PFSK-1 (cell line): ENCODE measurements at regions not wholly inside any gene's neighbourhood (a gene's known extent, or its start where the extent isn't known, plus 50 kb on each side); places are given as distances from the start of the nearest gene placed in this dataset.

ENCODE experiments used
- TAF1 ChIP-seq: IDR thresholded peaks from 2 replicates; pipeline ENCODE4 v1.6.1; 2012; ENCODE audit warnings: low read length, control low read depth, borderline replicate concordance; ENCODE audit not compliant: insufficient read depth
- TF ChIP-seq, protein P1 (sequence below), 2 experiments: IDR thresholded peaks; 2 replicates each; pipeline versions ENCODE4 v1.6.1 to v1.8.0; 2011 to 2012; ENCODE audit warnings: low read depth in 2 of 2, low read length in 2 of 2, control low read depth in 1 of 2, inconsistent platforms in 1 of 2, mild to moderate bottlenecking in 1 of 2, moderate library complexity in 1 of 2; ENCODE audit not compliant: insufficient read depth in 1 of 2

DNA sequence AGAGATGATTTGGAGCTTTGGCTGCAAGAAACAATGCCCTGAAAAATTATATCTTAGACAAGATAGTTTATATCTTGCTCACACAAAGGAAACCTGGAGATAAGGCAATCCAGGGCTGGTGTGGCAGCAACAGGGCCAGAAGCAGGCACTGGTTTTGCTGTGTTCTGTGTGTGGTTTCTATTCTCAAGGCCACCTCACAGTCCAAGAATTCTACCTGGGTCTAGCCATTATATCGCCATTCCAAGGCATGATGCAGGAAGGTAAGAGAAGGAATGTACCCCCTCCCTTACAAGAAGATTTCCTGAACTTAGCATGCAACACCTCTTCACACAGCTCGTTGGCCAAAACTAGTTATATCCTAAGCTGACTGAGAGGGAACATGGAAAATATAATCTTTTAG, 74.5 kb upstream of the MEGF10 start:
- no peak for TF ChIP-seq TAF1
- TF ChIP-seq, protein P1, sequence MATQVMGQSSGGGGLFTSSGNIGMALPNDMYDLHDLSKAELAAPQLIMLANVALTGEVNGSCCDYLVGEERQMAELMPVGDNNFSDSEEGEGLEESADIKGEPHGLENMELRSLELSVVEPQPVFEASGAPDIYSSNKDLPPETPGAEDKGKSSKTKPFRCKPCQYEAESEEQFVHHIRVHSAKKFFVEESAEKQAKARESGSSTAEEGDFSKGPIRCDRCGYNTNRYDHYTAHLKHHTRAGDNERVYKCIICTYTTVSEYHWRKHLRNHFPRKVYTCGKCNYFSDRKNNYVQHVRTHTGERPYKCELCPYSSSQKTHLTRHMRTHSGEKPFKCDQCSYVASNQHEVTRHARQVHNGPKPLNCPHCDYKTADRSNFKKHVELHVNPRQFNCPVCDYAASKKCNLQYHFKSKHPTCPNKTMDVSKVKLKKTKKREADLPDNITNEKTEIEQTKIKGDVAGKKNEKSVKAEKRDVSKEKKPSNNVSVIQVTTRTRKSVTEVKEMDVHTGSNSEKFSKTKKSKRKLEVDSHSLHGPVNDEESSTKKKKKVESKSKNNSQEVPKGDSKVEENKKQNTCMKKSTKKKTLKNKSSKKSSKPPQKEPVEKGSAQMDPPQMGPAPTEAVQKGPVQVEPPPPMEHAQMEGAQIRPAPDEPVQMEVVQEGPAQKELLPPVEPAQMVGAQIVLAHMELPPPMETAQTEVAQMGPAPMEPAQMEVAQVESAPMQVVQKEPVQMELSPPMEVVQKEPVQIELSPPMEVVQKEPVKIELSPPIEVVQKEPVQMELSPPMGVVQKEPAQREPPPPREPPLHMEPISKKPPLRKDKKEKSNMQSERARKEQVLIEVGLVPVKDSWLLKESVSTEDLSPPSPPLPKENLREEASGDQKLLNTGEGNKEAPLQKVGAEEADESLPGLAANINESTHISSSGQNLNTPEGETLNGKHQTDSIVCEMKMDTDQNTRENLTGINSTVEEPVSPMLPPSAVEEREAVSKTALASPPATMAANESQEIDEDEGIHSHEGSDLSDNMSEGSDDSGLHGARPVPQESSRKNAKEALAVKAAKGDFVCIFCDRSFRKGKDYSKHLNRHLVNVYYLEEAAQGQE (IDR thresholded peaks at IDR 0.05; ENCODE audit: insufficient read depth in 1 of 2, low read depth in 2 of 2, low read length in 2 of 2) = no peak
